GM12878 (cell line): ENCODE measurements at regions not wholly inside any gene's neighbourhood (a gene's known extent, or its start where the extent isn't known, plus 50 kb on each side); places are given as distances from the start of the nearest gene placed in this dataset.

Experiments used
- ATAC-seq: fragments of 200-7000 bp; cut with Tn5 transposase; 3 replicates; pipeline ENCODE4 v1.9.1; 2020; ENCODE audit warnings: mild to moderate bottlenecking, moderate library complexity
- BruUV-seq: library from RNA; stranded (reverse); fragments of 400-500 nt; replicated peaks from 2 replicates; lab custom pipeline; 2021; lab: Mats Ljungman, UMichigan
- CTCF ChIA-PET: fragments of 300-600 bp; sonication (Branson Sonifier 250); formaldehyde crosslinking; extraction: SDS; loops from one replicate; lab custom pipeline; 2021; ENCODE audit warnings: inconsistent platforms; lab: Yijun Ruan, JAX
- POLR2A ChIA-PET: fragments of 350-600 bp; formaldehyde crosslinking; extraction: SDS; loops from one replicate; lab custom pipeline; 2021; ENCODE audit warnings: inconsistent platforms; lab: Charles Lee
- RAD21 ChIA-PET: fragments of 300-600 bp; sonication (Branson Sonifier 250); formaldehyde crosslinking; loops from one replicate; lab custom pipeline; 2023; ENCODE audit warnings: antibody characterized with exemption; ENCODE audit not compliant: unreplicated experiment; lab: Charles Lee
- SMC1A ChIA-PET: fragments of 300-600 bp; sonication (Branson Sonifier 250); formaldehyde crosslinking; loops from one replicate; lab custom pipeline; 2023; ENCODE audit not compliant: unreplicated experiment, uncharacterized antibody; lab: Charles Lee
- DNase-seq: peaks from one replicate; pipeline ENCODE4 v3.0.0-alpha.2; 2011; ENCODE audit warnings: low read depth, low spot score
- FAIRE-seq: peaks from 3 replicates; lab custom pipeline; 2011; peaks lifted over from hg19 to GRCh38; lab: Jason Lieb, UNC
- H2AFZ ChIP-seq: 2 replicates; pipeline ENCODE4 v1.6.0; 2011; ENCODE audit warnings: low read depth, low read length, control low read depth; ENCODE audit not compliant: control insufficient read depth
- H3K27ac ChIP-seq: 2 replicates; pipeline ENCODE4 v1.5.1; 2011; ENCODE audit warnings: control low read depth; ENCODE audit not compliant: control insufficient read depth, insufficient read depth
- H3K27me3 ChIP-seq, 2 experiments: replicated peaks in 1 of 2; 2 replicates each; pipeline versions ENCODE4 v1.6.0 to v1.6.1; 2011; ENCODE audit warnings: low read length in 1 of 2; ENCODE audit not compliant: control insufficient read depth in 2 of 2, insufficient read depth in 2 of 2
- H3K36me3 ChIP-seq, 2 experiments: 2 replicates each; pipeline ENCODE4 v1.5.1; 2011; ENCODE audit warnings: low read length in 1 of 2; ENCODE audit not compliant: control insufficient read depth in 2 of 2, insufficient read depth in 2 of 2
- H3K4me1 ChIP-seq: 2 replicates; pipeline ENCODE4 v1.6.1; 2011; ENCODE audit warnings: mild to moderate bottlenecking, low read length, moderate library complexity, mixed read lengths; ENCODE audit not compliant: control insufficient read depth, insufficient read depth
- H3K4me2 ChIP-seq: 2 replicates; pipeline ENCODE4 v1.6.0; 2011; ENCODE audit warnings: control low read depth; ENCODE audit not compliant: control insufficient read depth, insufficient read depth
- H3K4me3 ChIP-seq: fragments of 200-600 bp; sonication (generic); 2 replicates; pipeline ENCODE4 v1.5.1; 2016
- H3K79me2 ChIP-seq: 2 replicates; pipeline ENCODE4 v1.6.0; 2011; ENCODE audit warnings: low read length; ENCODE audit not compliant: control insufficient read depth, insufficient read depth
- H3K9ac ChIP-seq: 2 replicates; pipeline ENCODE4 v1.8.0; 2011; ENCODE audit warnings: low read length, control low read depth, mixed read lengths; ENCODE audit not compliant: control insufficient read depth, insufficient read depth
- H3K9me3 ChIP-seq: replicated peaks from 3 replicates; pipeline ENCODE4 v1.5.1; 2011; ENCODE audit warnings: mild to moderate bottlenecking, low read length; ENCODE audit not compliant: control insufficient read depth, insufficient read depth
- H4K20me1 ChIP-seq: 2 replicates; pipeline ENCODE4 v1.6.0; 2011; ENCODE audit not compliant: control insufficient read depth, insufficient read depth
- CTCF ChIP-seq, 3 experiments: IDR thresholded peaks in 2 of 3; conservative IDR thresholded peaks in 1 of 3; 2 replicates each; pipeline ENCODE4 v1.5.1; 2011; ENCODE audit warnings: low read depth in 3 of 3, low read length in 3 of 3, mild to moderate bottlenecking in 3 of 3, control low read depth in 2 of 3, moderate library complexity in 2 of 3, inconsistent platforms in 1 of 3, mixed read lengths in 1 of 3; ENCODE audit not compliant: control insufficient read depth in 2 of 3, insufficient read depth in 1 of 3; ENCODE audit errors: extremely low read depth in 1 of 3
- ELK1 ChIP-seq: IDR thresholded peaks from 2 replicates; pipeline ENCODE4 v1.6.1; 2012; ENCODE audit warnings: low read depth, low read length, improper control_type of control experiment
- ETV6 ChIP-seq, 2 experiments: fragments of 450-650 bp in 1 of 2; IDR thresholded peaks in 1 of 2; conservative IDR thresholded peaks in 1 of 2; 2 replicates each; pipeline ENCODE4 v1.6.1; 2014; ENCODE audit warnings: antibody characterized with exemption in 1 of 2, borderline replicate concordance in 1 of 2, low read depth in 1 of 2, mild to moderate bottlenecking in 1 of 2, moderate library complexity in 1 of 2
- EZH2 ChIP-seq: IDR thresholded peaks from 2 replicates; pipeline ENCODE4 v1.6.1; 2012; ENCODE audit warnings: low read depth, mild to moderate bottlenecking, control low read depth, inconsistent platforms, low read length, borderline replicate concordance; ENCODE audit not compliant: control insufficient read depth
- FOXK2 ChIP-seq: fragments of 450-650 bp; IDR thresholded peaks from 2 replicates; pipeline ENCODE4 v1.6.1; 2017; ENCODE audit warnings: mild to moderate bottlenecking, moderate library complexity
- GATAD2B ChIP-seq: fragments of 450-650 bp; conservative IDR thresholded peaks from 2 replicates; pipeline ENCODE4 v1.6.1; 2017; ENCODE audit warnings: low read depth, mild to moderate bottlenecking, moderate library complexity
- JUNB ChIP-seq: IDR thresholded peaks from 2 replicates; pipeline ENCODE4 v1.6.1; 2016; ENCODE audit warnings: antibody characterized with exemption, mild to moderate bottlenecking
- PAX5 ChIP-seq: IDR thresholded peaks from 2 replicates; pipeline ENCODE4 v1.6.1; 2011; ENCODE audit warnings: low read depth, low read length, borderline replicate concordance
- RAD21 ChIP-seq: IDR thresholded peaks from 2 replicates; pipeline ENCODE4 v1.6.1; 2011; ENCODE audit warnings: mild to moderate bottlenecking, low read depth, low read length, moderate library complexity; ENCODE audit not compliant: insufficient read depth
- REST ChIP-seq: IDR thresholded peaks from 2 replicates; pipeline ENCODE4 v1.6.1; 2012; ENCODE audit warnings: mild to moderate bottlenecking, low read depth, low read length
- RFX5 ChIP-seq: IDR thresholded peaks from 2 replicates; pipeline ENCODE4 v1.6.1; 2011; ENCODE audit warnings: low read depth, low read length, improper control_type of control experiment
- SMC3 ChIP-seq: IDR thresholded peaks from 2 replicates; pipeline ENCODE4 v1.6.1; 2011; ENCODE audit warnings: low read length, improper control_type of control experiment, borderline replicate concordance
- SUPT20H ChIP-seq: IDR thresholded peaks from 2 replicates; pipeline ENCODE4 v1.6.1; 2011; ENCODE audit warnings: low read depth, mild to moderate bottlenecking, low read length, moderate library complexity, borderline replicate concordance; ENCODE audit not compliant: control insufficient read depth
- TCF12 ChIP-seq: IDR thresholded peaks from 2 replicates; pipeline ENCODE4 v1.6.1; 2011; ENCODE audit warnings: low read depth, mild to moderate bottlenecking, low read length
- WGBS: methylation state at CpG from one replicate; pipeline ENCODE4 v1.1.6; 2016; ENCODE audit warnings: low lambda C conversion rate; ENCODE audit not compliant: insufficient replicate concordance, insufficient coverage; ENCODE audit errors: missing lambda C conversion rate; 5-methylcytosine and 5-hydroxymethylcytosine counted together
- in situ Hi-C: fragments of 300-500 bp; cut with MboI; formaldehyde crosslinking; loops from 9 replicates; pipeline ENCODE4 v1.14.3; 2018; ENCODE audit warnings: mixed read lengths
- intact Hi-C: fragments of 100-400 bp; cut with micrococcal nuclease; formaldehyde crosslinking; loops from one replicate; pipeline ENCODE4 v1.14.2; 2022; ENCODE audit not compliant: unreplicated experiment

- TF ChIP-seq ELK1 (no peak), FOXK2 (no peak), PAX5 (no peak), RFX5 (no peak)
Observed at GRCh38 chr17:77010667-77011066, 130.1 kb upstream of the SEC14L1 start (continued).

- in situ Hi-C loops = no loop called here
- no peaks in the 10 kb centered on the region for H3K36me3 ChIP-seq
- no peak for TF ChIP-seq REST
- no peak for TF ChIP-seq ETV6 (conservative IDR thresholded peaks at IDR 0.05 in 1 of 2, IDR thresholded peaks at IDR 0.05 in 1 of 2; ENCODE audit: borderline replicate concordance in 1 of 2, low read depth in 1 of 2)
- no peak for TF ChIP-seq GATAD2B
- peak; percentile 52 for TF ChIP-seq RAD21
- peak; percentile 29; the same call in 1 of the 2 replicates for TF ChIP-seq SMC3
- TF ChIP-seq EZH2 = no peak
- peak; percentile 38 to 53 (median 51) for TF ChIP-seq CTCF (IDR thresholded peaks at IDR 0.05 in 2 of 3, conservative IDR thresholded peaks at IDR 0.05 in 1 of 3; ENCODE audit: control insufficient read depth in 2 of 3, extremely low read depth in 1 of 3, insufficient read depth in 1 of 3, low read depth in 3 of 3, low read length in 3 of 3)
- no peak for TF ChIP-seq JUNB
- TF ChIP-seq TCF12 = no peak
- TF ChIP-seq SUPT20H = no peak
- TF ChIP-seq, all 136 proteins: peak for 3
- intact Hi-C loops = no loop called here
- CTCF ChIA-PET = interaction anchor here (1.3 to 2.7 kb wide), 4 partner anchors 12 to 57 kb away, joined by 4 to 19 read pairs (median 7); no protein-coding TSS in a partner anchor
- no peaks in the 10 kb centered on the region for H3K4me1 ChIP-seq
- ATAC-seq (no peak), DNase-seq (no peak), FAIRE-seq (no peak)
- POLR2A ChIA-PET = no interaction called here
- no peaks in the 10 kb centered on the region for H4K20me1 ChIP-seq
- RAD21 ChIA-PET = interaction anchor here (1.2 kb wide), 1 partner anchor 45 kb away, joined by 5 read pairs; no protein-coding TSS in a partner anchor
- no peak overlapping the region for H3K4me2 ChIP-seq
- no peak overlapping the region for H3K4me3 ChIP-seq
- H3K9me3 ChIP-seq = peaks cover 2% of the 10 kb centered on the region; the same call in 2 of the 3 replicates
- SMC1A ChIA-PET = interaction anchor here (1.7 kb wide), 1 partner anchor 45 kb away, joined by 5 read pairs; no protein-coding TSS in a partner anchor
- H2AFZ ChIP-seq = no peak overlapping the region
- no peaks in the 10 kb centered on the region for H3K79me2 ChIP-seq
- no peak overlapping the region for H3K27ac ChIP-seq
- no peaks in the 10 kb centered on the region for H3K27me3 ChIP-seq
- BruUV-seq = no TSS peak
- H3K9ac ChIP-seq = no peak overlapping the region
- 41% methylated on average over 7 of the region's 7 CpGs for WGBS
Observed at GRCh38 chr17:77011173-77012011, 129.4 kb upstream of the SEC14L1 start.
